Hepatocyte (in vitro differentiated cells): ENCODE measurements at regions not wholly inside any gene's neighbourhood (a gene's known extent, or its start where the extent isn't known, plus 50 kb on each side); places are given as distances from the start of the nearest gene placed in this dataset.

Experiments used
- DNase-seq: peaks from one replicate; pipeline ENCODE4 v3.0.0-alpha.2; 2016; ENCODE audit warnings: low spot score
- H2AFZ ChIP-seq: fragments of 200-600 bp; sonication (generic); 2 replicates; pipeline ENCODE4 v1.6.0; 2016; ENCODE audit warnings: antibody characterized with exemption, mild to moderate bottlenecking
- H3K27ac ChIP-seq: fragments of 200-600 bp; sonication (generic); 2 replicates; pipeline ENCODE4 v1.5.1; 2016; ENCODE audit warnings: mild to moderate bottlenecking
- H3K27me3 ChIP-seq: fragments of 200-600 bp; sonication (generic); 2 replicates; pipeline ENCODE4 v1.6.1; 2016
- H3K36me3 ChIP-seq: fragments of 200-600 bp; sonication (generic); replicated peaks from 2 replicates; pipeline ENCODE4 v1.5.1; 2016; ENCODE audit warnings: low read depth; ENCODE audit not compliant: insufficient read depth
- H3K4me1 ChIP-seq: fragments of 200-600 bp; sonication (generic); 2 replicates; pipeline ENCODE4 v1.5.1; 2016; ENCODE audit warnings: mild to moderate bottlenecking, moderate library complexity; ENCODE audit not compliant: insufficient read depth
- H3K4me2 ChIP-seq: fragments of 200-600 bp; sonication (generic); 2 replicates; pipeline ENCODE4 v1.6.0; 2016
- H3K4me3 ChIP-seq: fragments of 200-600 bp; sonication (generic); 2 replicates; pipeline ENCODE4 v1.5.1; 2016; ENCODE audit warnings: mild to moderate bottlenecking
- H3K79me2 ChIP-seq: fragments of 200-600 bp; sonication (generic); 2 replicates; pipeline ENCODE4 v1.6.0; 2017; ENCODE audit warnings: mild to moderate bottlenecking
- H3K9me2 ChIP-seq: fragments of 200-600 bp; sonication (generic); replicated peaks from 2 replicates; pipeline ENCODE4 v1.6.0; 2017; ENCODE audit warnings: mild to moderate bottlenecking; ENCODE audit not compliant: insufficient read depth
- H3K9me3 ChIP-seq: fragments of 200-600 bp; sonication (generic); 2 replicates; pipeline ENCODE4 v1.5.1; 2016; ENCODE audit warnings: low read depth, mild to moderate bottlenecking
- H4K20me1 ChIP-seq: fragments of 200-600 bp; sonication (generic); 2 replicates; pipeline ENCODE4 v1.6.0; 2016; ENCODE audit warnings: mild to moderate bottlenecking; ENCODE audit not compliant: insufficient read depth, poor library complexity, severe bottlenecking
- EZH2 ChIP-seq: fragments of 200-600 bp; sonication (generic); IDR thresholded peaks from 2 replicates; pipeline ENCODE4 v1.6.1; 2016; ENCODE audit warnings: antibody characterized with exemption, mild to moderate bottlenecking, borderline replicate concordance
- EZH2phosphoT487 ChIP-seq: fragments of 200-600 bp; sonication (generic); IDR thresholded peaks from one replicate; pipeline ENCODE4 v1.6.1; 2018; ENCODE audit warnings: antibody characterized with exemption, mild to moderate bottlenecking, low read depth, moderate library complexity; ENCODE audit not compliant: unreplicated experiment, severe bottlenecking
- WGBS: methylation state at CpG from one replicate; pipeline ENCODE4 v1.1.6; 2016; ENCODE audit warnings: low lambda C conversion rate; ENCODE audit errors: missing lambda C conversion rate; 5-methylcytosine and 5-hydroxymethylcytosine counted together
- TF ChIP-seq, protein P1 (sequence below): fragments of 200-600 bp; sonication (generic); IDR thresholded peaks from 2 replicates; pipeline ENCODE4 v1.5.1; 2016; ENCODE audit warnings: antibody characterized with exemption, mild to moderate bottlenecking; ENCODE audit not compliant: poor library complexity

DNA sequence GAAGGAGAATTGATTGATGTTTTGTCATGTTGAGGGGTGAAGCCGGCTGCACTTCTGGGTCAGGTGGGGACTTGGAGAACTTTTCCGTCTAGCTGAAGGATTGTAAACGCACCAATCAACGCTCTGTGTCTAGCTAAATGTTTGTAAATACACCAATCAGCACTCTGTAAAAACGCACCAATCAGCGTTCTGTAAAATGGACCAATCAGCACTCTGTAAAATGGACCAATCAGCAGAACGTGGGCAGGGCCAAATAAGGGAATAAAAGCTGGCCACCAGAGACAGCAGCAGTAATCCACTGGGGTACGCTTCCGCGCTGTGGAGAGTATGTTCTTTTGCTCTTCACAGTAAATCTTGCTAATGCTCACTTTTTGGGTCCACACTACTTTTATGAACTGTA is 384.1 kb downstream of the FOXG1 start:
- 86% methylated on average over 10 of the region's 10 CpGs for WGBS
- H3K36me3 ChIP-seq, result no peaks in the 10 kb centered on the region
- no peak for DNase-seq

DNA sequence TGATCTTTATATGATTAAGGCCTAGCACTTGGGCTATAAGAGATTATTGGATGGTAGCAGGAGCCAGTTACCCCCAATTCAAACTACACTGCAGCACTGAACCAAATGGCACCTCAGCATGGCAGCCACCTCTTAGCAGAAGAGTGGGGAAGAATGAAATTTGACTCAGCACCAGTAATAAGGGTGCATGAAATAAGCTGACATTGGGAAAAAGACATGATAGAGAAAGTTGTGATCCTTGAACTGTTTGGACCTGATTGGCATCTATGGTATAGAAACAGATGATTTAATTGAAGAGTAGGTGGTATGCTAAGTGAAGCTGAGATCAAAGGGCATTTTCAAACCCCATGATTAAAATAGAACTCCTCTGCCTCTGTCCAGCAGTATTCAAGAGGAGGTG is 389.5 kb downstream of the FOXG1 start:
- TF ChIP-seq EZH2phosphoT487 (no peak), EZH2 (no peak)
- TF ChIP-seq, protein P1, sequence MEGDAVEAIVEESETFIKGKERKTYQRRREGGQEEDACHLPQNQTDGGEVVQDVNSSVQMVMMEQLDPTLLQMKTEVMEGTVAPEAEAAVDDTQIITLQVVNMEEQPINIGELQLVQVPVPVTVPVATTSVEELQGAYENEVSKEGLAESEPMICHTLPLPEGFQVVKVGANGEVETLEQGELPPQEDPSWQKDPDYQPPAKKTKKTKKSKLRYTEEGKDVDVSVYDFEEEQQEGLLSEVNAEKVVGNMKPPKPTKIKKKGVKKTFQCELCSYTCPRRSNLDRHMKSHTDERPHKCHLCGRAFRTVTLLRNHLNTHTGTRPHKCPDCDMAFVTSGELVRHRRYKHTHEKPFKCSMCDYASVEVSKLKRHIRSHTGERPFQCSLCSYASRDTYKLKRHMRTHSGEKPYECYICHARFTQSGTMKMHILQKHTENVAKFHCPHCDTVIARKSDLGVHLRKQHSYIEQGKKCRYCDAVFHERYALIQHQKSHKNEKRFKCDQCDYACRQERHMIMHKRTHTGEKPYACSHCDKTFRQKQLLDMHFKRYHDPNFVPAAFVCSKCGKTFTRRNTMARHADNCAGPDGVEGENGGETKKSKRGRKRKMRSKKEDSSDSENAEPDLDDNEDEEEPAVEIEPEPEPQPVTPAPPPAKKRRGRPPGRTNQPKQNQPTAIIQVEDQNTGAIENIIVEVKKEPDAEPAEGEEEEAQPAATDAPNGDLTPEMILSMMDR, result no peak
- DNase-seq, result no peak
- no peaks in the 10 kb centered on the region for H3K27me3 ChIP-seq

More for the DNA sequence above, 384.1 kb downstream of the FOXG1 start:
- Histone ChIP-seq H4K20me1 (no peaks in the 10 kb centered on the region), H3K4me3 (no peak overlapping the region), H2AFZ (no peak overlapping the region), H3K4me2 (no peak overlapping the region), H3K9me3 (no peaks in the 10 kb centered on the region), H3K27me3 (no peaks in the 10 kb centered on the region), H3K27ac (no peak overlapping the region), H3K4me1 (no peaks in the 10 kb centered on the region), H3K9me2 (no peaks in the 10 kb centered on the region), H3K79me2 (no peaks in the 10 kb centered on the region)
- TF ChIP-seq, protein P1, result no peak
- TF ChIP-seq EZH2phosphoT487 (no peak), EZH2 (no peak)

DNA sequence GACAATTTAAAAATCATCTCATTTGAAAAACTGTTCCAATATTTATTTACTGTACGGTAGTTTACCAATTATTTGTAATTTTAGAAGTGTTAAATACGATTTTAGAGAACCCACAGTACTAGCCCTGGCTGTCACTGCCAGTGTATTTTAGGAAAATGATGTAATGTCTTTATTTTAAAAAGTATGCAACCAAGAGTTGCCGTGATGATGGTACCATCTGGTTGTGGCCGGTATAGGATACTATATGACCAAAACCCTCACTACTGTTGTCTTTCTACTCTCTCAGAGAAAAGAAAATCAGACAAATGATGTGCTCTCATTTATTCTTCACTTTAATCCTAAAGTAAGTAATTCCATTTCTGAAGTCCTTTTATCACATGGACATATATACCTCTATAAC is 395.0 kb downstream of the FOXG1 start:
- Histone ChIP-seq H4K20me1 (no peaks in the 10 kb centered on the region), H3K27me3 (no peaks in the 10 kb centered on the region), H2AFZ (no peak overlapping the region), H3K4me2 (no peak overlapping the region), H3K9me2 (no peaks in the 10 kb centered on the region), H3K4me1 (no peaks in the 10 kb centered on the region), H3K27ac (no peak overlapping the region), H3K36me3 (no peaks in the 10 kb centered on the region), H3K79me2 (no peaks in the 10 kb centered on the region), H3K9me3 (no peaks in the 10 kb centered on the region), H3K4me3 (no peak overlapping the region)
- TF ChIP-seq EZH2, result no peak
- no peak for TF ChIP-seq EZH2phosphoT487
- TF ChIP-seq, protein P1, result no peak
- 75% methylated on average over 4 of the region's 4 CpGs for WGBS
- DNase-seq, result no peak

More for the DNA sequence above, 389.5 kb downstream of the FOXG1 start:
- Histone ChIP-seq H3K9me2 (no peaks in the 10 kb centered on the region), H3K27ac (no peak overlapping the region), H3K4me1 (no peaks in the 10 kb centered on the region), H3K79me2 (no peaks in the 10 kb centered on the region), H3K36me3 (no peaks in the 10 kb centered on the region), H3K4me2 (no peak overlapping the region), H2AFZ (no peak overlapping the region), H3K4me3 (no peak overlapping the region), H3K9me3 (no peaks in the 10 kb centered on the region), H4K20me1 (no peaks in the 10 kb centered on the region)

DNA sequence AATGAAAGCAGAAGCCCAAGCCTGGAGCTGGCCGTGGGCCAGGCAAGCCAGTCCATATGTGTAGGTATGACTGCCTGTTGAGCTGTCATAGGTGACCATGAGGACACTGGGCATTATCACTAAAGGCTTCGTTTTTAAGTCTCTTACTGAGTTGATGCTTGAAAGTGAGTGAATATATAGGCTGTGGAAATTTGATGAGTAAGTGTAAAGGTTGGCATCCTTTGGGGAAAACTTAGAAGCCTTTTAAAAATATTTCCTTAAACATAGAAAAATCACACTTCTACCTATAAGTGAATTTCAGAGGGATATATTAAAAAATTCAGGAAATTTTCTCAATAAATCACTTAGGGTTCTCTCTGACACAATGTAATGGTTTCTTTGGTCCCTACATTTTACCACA is 396.5 kb downstream of the FOXG1 start:
- no peaks in the 10 kb centered on the region for H3K36me3 ChIP-seq
- no peak overlapping the region for H3K27ac ChIP-seq
- H3K27me3 ChIP-seq, result no peaks in the 10 kb centered on the region
- H3K9me3 ChIP-seq, result no peaks in the 10 kb centered on the region
- no peak overlapping the region for H2AFZ ChIP-seq
- no peaks in the 10 kb centered on the region for H4K20me1 ChIP-seq
- no peaks in the 10 kb centered on the region for H3K4me1 ChIP-seq
- no peak for TF ChIP-seq EZH2
- no peak for TF ChIP-seq EZH2phosphoT487
- TF ChIP-seq, protein P1, result no peak
- no peaks in the 10 kb centered on the region for H3K79me2 ChIP-seq
- no peak for DNase-seq
- H3K9me2 ChIP-seq, result no peaks in the 10 kb centered on the region
- H3K4me3 ChIP-seq, result no peak overlapping the region
- WGBS, result 48% methylated on average over 2 of the region's 2 CpGs
- H3K4me2 ChIP-seq, result no peak overlapping the region
